Hepatocyte (in vitro differentiated cells): ENCODE measurements at regions not wholly inside any gene's neighbourhood (a gene's known extent, or its start where the extent isn't known, plus 50 kb on each side); places are given as distances from the start of the nearest gene placed in this dataset.

Experiments
- EZH2 ChIP-seq: fragments of 200-600 bp; sonication (generic); IDR thresholded peaks from 2 replicates; pipeline ENCODE4 v1.6.1; 2016; ENCODE audit warnings: antibody characterized with exemption, mild to moderate bottlenecking, borderline replicate concordance
- EZH2phosphoT487 ChIP-seq: fragments of 200-600 bp; sonication (generic); IDR thresholded peaks from one replicate; pipeline ENCODE4 v1.6.1; 2018; ENCODE audit warnings: antibody characterized with exemption, mild to moderate bottlenecking, low read depth, moderate library complexity; ENCODE audit not compliant: unreplicated experiment, severe bottlenecking
- TF ChIP-seq, protein P1 (sequence below): fragments of 200-600 bp; sonication (generic); IDR thresholded peaks from 2 replicates; pipeline ENCODE4 v1.5.1; 2016; ENCODE audit warnings: antibody characterized with exemption, mild to moderate bottlenecking; ENCODE audit not compliant: poor library complexity

DNA sequence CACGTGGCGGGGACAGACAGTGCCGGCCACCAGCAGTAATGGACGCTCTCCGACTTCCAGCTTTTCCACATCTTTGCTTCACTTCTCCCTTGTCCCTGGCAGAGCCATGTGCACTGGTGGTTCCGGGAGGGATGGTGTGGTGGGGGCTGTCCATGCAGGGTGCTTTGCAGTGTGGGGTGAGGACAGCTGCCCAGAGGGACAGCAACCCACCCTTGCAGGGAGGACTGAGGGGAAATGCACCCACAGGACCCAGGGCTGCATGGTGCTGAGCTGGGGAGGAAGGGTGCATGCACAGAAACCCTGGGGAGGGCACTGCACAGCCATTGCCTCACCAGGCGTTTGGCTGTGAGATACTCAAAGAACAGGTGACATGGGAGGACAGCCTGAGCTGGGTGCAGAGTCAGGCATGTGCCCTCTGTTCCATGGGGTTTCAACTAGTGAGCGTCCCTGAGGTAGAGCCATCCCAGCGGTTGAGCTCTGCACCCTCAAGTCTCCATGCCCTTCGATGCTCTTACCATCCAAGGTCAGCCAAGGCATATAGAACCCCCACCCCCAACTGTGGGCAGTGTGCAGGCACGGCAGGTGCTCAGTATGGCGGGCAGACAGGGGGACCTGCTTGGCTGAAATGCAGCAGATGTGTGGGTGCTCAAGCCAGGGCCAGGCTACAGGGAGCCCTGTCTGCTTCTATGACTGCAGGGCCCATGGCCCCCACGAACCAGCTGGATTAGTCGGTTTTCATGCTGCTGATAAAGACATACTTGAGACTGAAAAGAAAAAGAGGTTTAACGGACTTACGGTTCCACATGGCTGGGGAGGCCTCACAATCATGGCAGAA is 239.7 kb downstream of the TTLL2 start:
- TF ChIP-seq, protein P1, sequence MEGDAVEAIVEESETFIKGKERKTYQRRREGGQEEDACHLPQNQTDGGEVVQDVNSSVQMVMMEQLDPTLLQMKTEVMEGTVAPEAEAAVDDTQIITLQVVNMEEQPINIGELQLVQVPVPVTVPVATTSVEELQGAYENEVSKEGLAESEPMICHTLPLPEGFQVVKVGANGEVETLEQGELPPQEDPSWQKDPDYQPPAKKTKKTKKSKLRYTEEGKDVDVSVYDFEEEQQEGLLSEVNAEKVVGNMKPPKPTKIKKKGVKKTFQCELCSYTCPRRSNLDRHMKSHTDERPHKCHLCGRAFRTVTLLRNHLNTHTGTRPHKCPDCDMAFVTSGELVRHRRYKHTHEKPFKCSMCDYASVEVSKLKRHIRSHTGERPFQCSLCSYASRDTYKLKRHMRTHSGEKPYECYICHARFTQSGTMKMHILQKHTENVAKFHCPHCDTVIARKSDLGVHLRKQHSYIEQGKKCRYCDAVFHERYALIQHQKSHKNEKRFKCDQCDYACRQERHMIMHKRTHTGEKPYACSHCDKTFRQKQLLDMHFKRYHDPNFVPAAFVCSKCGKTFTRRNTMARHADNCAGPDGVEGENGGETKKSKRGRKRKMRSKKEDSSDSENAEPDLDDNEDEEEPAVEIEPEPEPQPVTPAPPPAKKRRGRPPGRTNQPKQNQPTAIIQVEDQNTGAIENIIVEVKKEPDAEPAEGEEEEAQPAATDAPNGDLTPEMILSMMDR, result no peak
- no peak for TF ChIP-seq EZH2
- TF ChIP-seq EZH2phosphoT487, result no peak
